Activated naive CD8-positive, alpha-beta T cell treated with anti-CD3 and anti-CD28 coated beads for 36 hours (primary cell): ENCODE measurements at regions not wholly inside any gene's neighbourhood (a gene's known extent, or its start where the extent isn't known, plus 50 kb on each side); places are given as distances from the start of the nearest gene placed in this dataset.

Experiments used
- DNase-seq: peaks from one replicate; pipeline ENCODE4 v3.0.0; 2021
- H3K27ac Mint-ChIP-seq: one replicate; pipeline ENCODE4 v1.8.0; 2022; ENCODE audit warnings: mild to moderate bottlenecking, moderate library complexity, mixed read lengths
- H3K27me3 Mint-ChIP-seq: one replicate; pipeline ENCODE4 v1.8.0; 2022; ENCODE audit warnings: mild to moderate bottlenecking, mixed read lengths
- H3K36me3 Mint-ChIP-seq: one replicate; pipeline ENCODE4 v1.8.0; 2021; ENCODE audit warnings: mild to moderate bottlenecking, mixed read lengths
- H3K4me1 Mint-ChIP-seq: one replicate; pipeline ENCODE4 v1.8.0; 2021; ENCODE audit warnings: mixed read lengths
- H3K4me3 Mint-ChIP-seq: one replicate; pipeline ENCODE4 v1.8.0; 2022; ENCODE audit warnings: mild to moderate bottlenecking, moderate library complexity, mixed read lengths
- H3K9me3 Mint-ChIP-seq: one replicate; pipeline ENCODE4 v1.8.0; 2022; ENCODE audit warnings: mixed read lengths

DNA sequence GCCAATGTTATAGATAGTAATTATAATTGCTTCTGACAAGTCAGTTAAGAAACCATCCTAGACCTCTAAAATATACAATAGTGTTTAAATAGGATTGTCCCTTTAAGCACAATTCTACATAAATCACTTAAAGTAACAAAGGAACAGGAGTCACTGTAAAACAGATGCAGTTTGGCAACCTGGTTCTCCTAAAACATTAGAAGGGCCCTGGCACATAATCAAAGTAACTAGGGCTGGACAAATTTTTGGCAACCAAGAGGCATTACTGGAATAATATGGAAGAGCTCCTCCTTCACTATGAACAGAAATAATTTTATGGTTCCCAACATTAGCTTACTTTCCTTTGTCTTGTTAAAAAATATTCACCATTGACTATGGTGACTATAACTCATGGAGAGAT is 75.0 kb upstream of the CCDC160 start:
- DNase-seq: no peak
- H3K4me1 Mint-ChIP-seq: peaks cover 11% of the 10 kb centered on the region
- no peak overlapping the region for H3K27ac Mint-ChIP-seq
- no peak overlapping the region for H3K4me3 Mint-ChIP-seq
- no peaks in the 10 kb centered on the region for H3K9me3 Mint-ChIP-seq
- H3K36me3 Mint-ChIP-seq: peaks cover 3% of the 10 kb centered on the region
- no peaks in the 10 kb centered on the region for H3K27me3 Mint-ChIP-seq

DNA sequence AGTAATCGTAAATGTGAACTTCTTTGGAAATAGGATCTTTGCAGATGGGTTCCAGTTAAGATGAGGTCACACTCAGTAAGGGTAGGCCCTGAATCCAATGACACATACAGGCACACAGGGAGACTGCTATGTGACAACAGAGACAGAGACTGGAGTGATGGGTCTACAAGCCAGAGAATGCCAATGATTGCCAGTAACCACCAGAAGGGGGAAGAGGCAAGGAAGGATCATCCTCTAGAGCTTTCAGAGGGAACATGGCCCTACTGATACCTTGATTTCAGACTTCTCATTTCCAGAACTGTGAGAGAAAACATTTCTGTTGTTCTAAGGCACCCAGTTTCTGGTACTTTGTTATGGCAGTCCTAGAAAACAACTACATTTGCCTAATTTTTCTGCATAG is 73.1 kb upstream of the CCDC160 start:
- H3K27me3 Mint-ChIP-seq: no peaks in the 10 kb centered on the region
- H3K36me3 Mint-ChIP-seq: peaks cover 9% of the 10 kb centered on the region
- no peaks in the 10 kb centered on the region for H3K9me3 Mint-ChIP-seq
- H3K4me3 Mint-ChIP-seq: no peak overlapping the region
- peaks cover 13% of the 10 kb centered on the region for H3K4me1 Mint-ChIP-seq
- H3K27ac Mint-ChIP-seq: no peak overlapping the region
- no peak for DNase-seq

DNA sequence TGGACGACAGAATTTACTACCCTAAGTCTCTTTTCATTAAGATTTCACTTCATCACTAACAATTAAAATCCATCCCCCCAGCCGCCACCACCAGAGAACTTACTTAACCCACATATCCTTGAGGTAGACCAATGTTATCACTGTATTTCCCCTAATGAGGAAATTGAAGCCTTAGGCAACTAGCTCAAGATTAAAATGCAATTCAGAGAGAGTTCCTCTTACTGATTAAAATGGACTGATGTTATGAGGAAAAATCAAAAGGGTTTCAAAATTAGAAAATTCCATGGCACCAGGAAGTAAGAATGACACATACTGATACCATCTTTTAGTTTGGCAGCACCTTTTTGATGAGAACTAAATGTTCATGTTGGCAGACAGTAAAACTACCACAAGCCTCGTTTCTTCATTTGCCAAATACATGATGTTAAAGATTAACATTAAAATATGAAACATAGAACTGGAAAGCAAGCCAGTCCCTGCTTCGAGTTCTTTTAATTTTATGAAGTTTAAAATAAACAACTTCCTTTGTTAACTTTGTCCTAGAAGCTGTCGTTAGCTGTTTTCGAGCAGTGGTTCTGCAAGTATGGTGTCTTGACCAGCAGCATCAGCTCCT is 69.3 kb upstream of the CCDC160 start:
- Mint-ChIP-seq H3K4me3 (no peak overlapping the region), H3K27me3 (peaks cover 4% of the 10 kb centered on the region), H3K4me1 (peaks cover 9% of the 10 kb centered on the region), H3K36me3 (peaks cover 26% of the 10 kb centered on the region), H3K9me3 (peaks cover 2% of the 10 kb centered on the region), H3K27ac (no peak overlapping the region)
- DNase-seq: no peak

- Mint-ChIP-seq H3K9me3 (peaks cover 2% of the 10 kb centered on the region), H3K27me3 (peaks cover 13% of the 10 kb centered on the region)
Observed at GRCh38 chrX:134171661-134172587, 65.1 kb upstream of the CCDC160 start.

DNA sequence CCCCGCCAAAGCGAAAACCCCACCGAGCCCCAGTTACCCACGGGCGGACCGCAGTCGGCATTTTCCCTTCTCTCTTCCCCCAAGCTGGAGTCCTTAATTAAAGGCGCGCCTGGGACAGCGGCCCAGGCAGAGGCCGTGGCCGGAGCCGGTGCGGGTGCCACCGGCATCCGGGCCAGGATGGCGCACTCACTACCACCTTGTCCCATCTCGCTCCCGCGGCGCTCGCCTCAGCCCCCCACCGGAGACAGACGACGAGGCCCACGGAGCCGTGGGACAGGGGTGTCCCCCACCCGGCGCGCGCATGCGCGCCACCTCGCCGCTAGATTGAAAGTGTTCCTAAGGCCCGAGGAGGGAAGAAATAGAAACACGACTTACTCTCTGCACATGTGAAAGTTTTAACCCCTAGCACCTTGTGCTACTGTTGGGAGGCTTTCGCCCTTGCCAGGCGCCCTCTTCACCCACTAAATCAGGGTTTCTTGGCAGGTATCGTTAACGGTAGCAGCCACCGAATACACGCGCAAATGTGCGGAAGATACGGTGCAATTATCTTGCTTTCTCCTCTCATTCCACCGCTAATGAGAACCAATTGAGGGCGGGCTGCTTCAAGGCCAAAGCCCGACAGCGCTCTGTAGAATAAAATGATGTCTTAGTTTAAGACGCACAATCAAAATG is 64.3 kb upstream of the CCDC160 start:
- Mint-ChIP-seq H3K4me3 (peak overlapping the region; percentile 89), H3K27ac (peak overlapping the region; percentile 93), H3K4me1 (peaks cover 17% of the 10 kb centered on the region)

More at GRCh38 chrX:134171661-134172587, 65.1 kb upstream of the CCDC160 start:
- Mint-ChIP-seq H3K4me1 (peaks cover 19% of the 10 kb centered on the region), H3K27ac (peak overlapping the region; percentile 93), H3K36me3 (peaks cover 26% of the 10 kb centered on the region), H3K4me3 (peak overlapping the region; percentile 89)
- peak; percentile 56 for DNase-seq

DNA sequence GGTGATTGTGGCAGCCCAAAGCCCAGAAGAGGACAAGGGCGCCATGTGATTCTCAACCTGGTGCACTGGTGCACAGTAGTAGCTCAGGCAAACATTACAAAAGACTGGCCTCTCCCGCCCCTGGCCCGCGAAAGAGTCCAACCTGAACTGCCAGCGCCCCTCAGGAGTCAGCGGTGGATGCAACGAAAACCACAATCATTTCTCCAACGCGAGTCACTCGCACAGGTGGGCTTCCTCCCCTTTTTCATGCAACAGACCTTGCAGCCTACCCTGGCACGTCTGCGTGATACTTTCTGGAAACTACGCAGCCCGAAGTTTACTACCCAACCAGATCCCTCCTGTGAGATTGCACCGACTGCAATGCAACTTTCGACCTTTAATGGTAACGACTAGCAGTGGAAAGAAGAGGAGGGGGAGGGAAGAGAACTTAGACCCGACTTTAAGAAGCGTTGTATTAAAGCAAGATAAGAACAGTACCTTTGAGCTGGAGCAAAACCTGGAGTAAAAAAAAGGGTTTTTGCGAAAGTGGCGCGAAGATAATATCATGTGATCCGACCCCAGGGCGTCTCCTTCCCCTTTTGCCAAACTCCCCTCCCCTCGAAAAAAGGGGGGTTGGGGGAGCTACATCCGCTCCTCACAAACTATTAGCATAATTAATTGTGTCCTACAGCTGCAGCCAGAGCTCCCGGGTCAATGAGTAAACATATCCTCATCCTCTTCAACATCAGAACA is 63.3 kb upstream of the CCDC160 start:
- Mint-ChIP-seq H3K27me3 (peaks cover 19% of the 10 kb centered on the region), H3K36me3 (peaks cover 20% of the 10 kb centered on the region), H3K4me3 (peak overlapping the region; percentile 89), H3K4me1 (peaks cover 16% of the 10 kb centered on the region), H3K9me3 (peaks cover 2% of the 10 kb centered on the region), H3K27ac (peak overlapping the region; percentile 78)
- peak; percentile 6 for DNase-seq

More for the DNA sequence above, 64.3 kb upstream of the CCDC160 start:
- DNase-seq: peak; percentile 30
- Mint-ChIP-seq H3K36me3 (peaks cover 22% of the 10 kb centered on the region), H3K9me3 (peaks cover 2% of the 10 kb centered on the region), H3K27me3 (peaks cover 19% of the 10 kb centered on the region)

- peaks cover 2% of the 10 kb centered on the region for H3K9me3 Mint-ChIP-seq
- H3K27me3 Mint-ChIP-seq: peaks cover 19% of the 10 kb centered on the region
- H3K4me1 Mint-ChIP-seq: peaks cover 16% of the 10 kb centered on the region
- H3K27ac Mint-ChIP-seq: peak overlapping the region; percentile 78
- H3K4me3 Mint-ChIP-seq: peak overlapping the region; percentile 89
- peaks cover 19% of the 10 kb centered on the region for H3K36me3 Mint-ChIP-seq
- DNase-seq: no peak
Observed at GRCh38 chrX:134174273-134174660, 62.7 kb upstream of the CCDC160 start.

DNA sequence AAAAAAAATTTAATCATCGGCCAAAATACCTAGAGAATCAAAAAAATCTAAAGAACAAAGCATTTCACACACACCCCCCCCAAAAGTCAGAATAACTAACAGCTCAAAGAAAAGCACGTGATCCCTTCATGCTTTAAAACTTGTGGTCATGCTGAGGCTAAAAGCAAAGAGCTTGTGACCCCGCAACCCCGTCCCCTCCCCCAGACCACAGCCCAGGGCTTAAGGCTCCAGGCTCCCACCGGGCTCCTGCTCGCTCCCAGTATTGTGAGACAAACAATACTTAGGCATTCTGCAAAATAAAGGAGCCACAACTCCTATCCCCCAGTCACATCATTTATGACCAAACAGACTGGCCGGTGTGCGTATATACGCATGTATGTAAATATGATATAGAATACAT is 62.1 kb upstream of the CCDC160 start:
- peaks cover 2% of the 10 kb centered on the region for H3K9me3 Mint-ChIP-seq
- no peak for DNase-seq
- peaks cover 19% of the 10 kb centered on the region for H3K27me3 Mint-ChIP-seq
- no peak overlapping the region for H3K4me3 Mint-ChIP-seq
- peaks cover 15% of the 10 kb centered on the region for H3K36me3 Mint-ChIP-seq
- H3K4me1 Mint-ChIP-seq: peaks cover 16% of the 10 kb centered on the region
- H3K27ac Mint-ChIP-seq: no peak overlapping the region

- no peak for DNase-seq
- H3K9me3 Mint-ChIP-seq: no peaks in the 10 kb centered on the region
- no peak overlapping the region for H3K4me3 Mint-ChIP-seq
- H3K27ac Mint-ChIP-seq: no peak overlapping the region
- H3K36me3 Mint-ChIP-seq: no peaks in the 10 kb centered on the region
- peaks cover 14% of the 10 kb centered on the region for H3K4me1 Mint-ChIP-seq
- H3K27me3 Mint-ChIP-seq: peaks cover 24% of the 10 kb centered on the region
Observed at GRCh38 chrX:134177527-134177926, 59.5 kb upstream of the CCDC160 start.

DNA sequence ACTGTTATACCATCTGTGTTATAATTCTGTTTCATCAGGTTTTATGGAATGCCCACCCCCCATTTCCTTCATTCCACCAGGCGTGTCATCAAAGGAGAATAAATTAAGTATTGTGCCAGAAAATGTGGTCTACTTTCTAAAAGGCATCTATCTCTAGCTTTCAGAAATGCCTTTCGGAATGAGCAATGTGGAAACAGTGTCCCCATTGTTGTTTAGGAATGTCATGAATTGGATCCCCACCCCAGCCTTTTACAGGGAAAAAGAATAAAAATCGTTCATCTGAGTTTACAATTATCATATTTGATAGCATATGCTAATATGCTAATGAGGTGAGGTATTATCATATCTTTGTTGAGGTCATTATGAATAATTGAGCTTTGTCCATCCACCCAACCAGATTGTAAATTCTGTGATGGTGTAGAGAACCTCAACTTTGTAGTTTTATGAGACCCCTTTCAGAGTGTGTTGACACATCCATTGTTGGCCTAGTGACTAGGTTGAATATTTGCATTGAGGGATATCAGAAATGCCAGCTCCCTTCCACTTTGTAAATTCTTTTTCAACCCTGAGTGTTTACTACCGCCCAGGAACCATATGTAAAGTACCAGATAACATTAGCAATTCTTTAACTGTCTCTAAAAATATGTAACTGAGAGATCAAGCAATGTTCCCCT is 56.2 kb upstream of the CCDC160 start:
- no peak overlapping the region for H3K4me3 Mint-ChIP-seq

DNA sequence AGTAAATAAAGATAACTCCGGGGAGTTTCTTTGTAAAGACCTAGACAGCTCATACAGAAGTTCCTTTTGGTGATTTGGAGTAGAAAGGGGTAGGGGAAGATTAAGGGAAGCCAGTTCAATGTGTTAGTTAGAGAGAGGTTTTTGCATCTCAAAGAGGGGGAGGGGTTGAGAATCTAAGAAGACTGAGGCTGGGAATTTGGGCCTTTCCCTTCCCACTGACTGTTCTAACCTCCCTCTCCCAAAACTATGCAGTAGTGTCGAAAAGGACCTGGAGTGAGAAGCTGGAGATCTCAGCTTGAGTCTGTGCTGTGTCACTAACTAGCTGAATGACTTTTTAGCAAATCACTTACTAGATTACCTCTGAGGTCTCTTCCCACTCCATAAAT is 55.7 kb upstream of the CCDC160 start:
- peaks cover 10% of the 10 kb centered on the region for H3K4me1 Mint-ChIP-seq
- no peak for DNase-seq
- H3K36me3 Mint-ChIP-seq: no peaks in the 10 kb centered on the region
- H3K9me3 Mint-ChIP-seq: no peaks in the 10 kb centered on the region
- no peak overlapping the region for H3K27ac Mint-ChIP-seq
- H3K4me3 Mint-ChIP-seq: no peak overlapping the region
- H3K27me3 Mint-ChIP-seq: peaks cover 18% of the 10 kb centered on the region

More for the DNA sequence above, 56.2 kb upstream of the CCDC160 start:
- Mint-ChIP-seq H3K9me3 (no peaks in the 10 kb centered on the region), H3K36me3 (no peaks in the 10 kb centered on the region), H3K27me3 (peaks cover 18% of the 10 kb centered on the region), H3K4me1 (peaks cover 9% of the 10 kb centered on the region), H3K27ac (no peak overlapping the region)
- no peak for DNase-seq

DNA sequence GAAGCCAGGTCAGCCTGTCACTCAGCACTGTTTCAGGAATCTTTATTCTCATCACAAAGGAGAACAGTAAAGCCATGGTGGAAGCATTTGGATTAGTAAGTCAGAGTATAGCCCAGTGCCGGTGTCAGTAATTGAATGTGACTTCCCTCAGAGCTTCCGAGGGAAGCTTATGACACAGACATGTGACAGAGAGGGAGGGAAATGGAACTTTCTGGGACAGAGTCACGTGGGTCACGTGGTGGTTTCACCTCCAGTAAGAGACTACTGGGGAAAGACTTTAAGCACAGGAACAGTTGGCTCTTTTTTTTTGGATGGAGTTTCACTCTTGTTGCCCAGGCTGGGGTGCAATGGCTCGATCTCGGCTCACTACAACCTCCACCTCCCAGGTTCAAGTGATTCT is 53.3 kb upstream of the CCDC160 start:
- no peaks in the 10 kb centered on the region for H3K36me3 Mint-ChIP-seq
- DNase-seq: no peak
- H3K27me3 Mint-ChIP-seq: peaks cover 9% of the 10 kb centered on the region
- H3K4me1 Mint-ChIP-seq: peaks cover 16% of the 10 kb centered on the region
- H3K4me3 Mint-ChIP-seq: no peak overlapping the region
- H3K27ac Mint-ChIP-seq: no peak overlapping the region
- H3K9me3 Mint-ChIP-seq: no peaks in the 10 kb centered on the region

- DNase-seq: no peak
- Mint-ChIP-seq H3K4me1 (peaks cover 16% of the 10 kb centered on the region), H3K27ac (peak overlapping the region; percentile 42), H3K36me3 (no peaks in the 10 kb centered on the region), H3K27me3 (peaks cover 8% of the 10 kb centered on the region), H3K4me3 (no peak overlapping the region), H3K9me3 (no peaks in the 10 kb centered on the region)
Observed at GRCh38 chrX:134184936-134185335, 52.0 kb upstream of the CCDC160 start.

DNA sequence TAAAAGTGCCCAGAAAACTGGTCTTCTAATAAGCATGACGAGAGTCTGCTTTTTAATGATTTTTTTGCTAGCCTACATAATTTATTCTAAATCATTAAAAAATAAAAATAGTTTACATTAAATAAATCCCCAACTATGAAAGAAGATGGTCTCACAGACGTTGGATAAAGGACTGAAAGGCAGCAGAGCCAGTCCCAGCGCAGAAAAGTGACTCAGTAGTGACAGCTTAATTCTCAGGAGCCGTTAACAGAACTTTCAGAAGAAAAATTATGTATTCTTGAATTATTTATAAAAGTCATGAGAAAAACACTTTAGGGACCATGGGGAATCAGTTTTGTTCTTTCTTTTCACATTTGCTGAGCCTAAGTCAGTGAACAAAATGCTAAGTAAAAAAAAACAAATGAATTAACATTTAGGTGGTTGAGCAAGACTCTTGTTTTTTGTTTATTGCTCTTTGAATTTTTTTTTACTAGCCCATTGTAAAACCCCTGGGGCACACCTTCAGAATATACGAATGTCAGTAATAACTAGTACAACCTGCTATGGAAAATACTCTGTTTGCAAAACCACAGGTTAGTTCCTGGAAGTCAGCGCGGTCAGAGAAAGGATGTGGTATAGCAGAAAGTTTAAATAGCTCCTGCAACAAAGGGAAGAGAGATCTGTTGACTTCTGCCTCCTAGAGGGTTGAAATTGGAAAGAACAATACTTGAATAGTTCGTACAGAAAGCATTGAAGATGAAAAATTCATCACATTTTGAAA is 50.4 kb upstream of the CCDC160 start:
- Mint-ChIP-seq H3K27ac (peak overlapping the region; percentile 70), H3K4me3 (peak overlapping the region; percentile 82), H3K9me3 (no peaks in the 10 kb centered on the region), H3K27me3 (peaks cover 4% of the 10 kb centered on the region), H3K36me3 (no peaks in the 10 kb centered on the region), H3K4me1 (peaks cover 13% of the 10 kb centered on the region)
- DNase-seq: peak; percentile 53
